ENCODE measurements at regions not wholly inside any gene's neighbourhood (a gene's known extent, or its start where the extent isn't known, plus 50 kb on each side); places are given as distances from the start of the nearest gene placed in this dataset.

- no peak for TF ChIP-seq CTCF (IDR thresholded peaks at IDR 0.05)
- peaks cover 0 to 4% (median 0%) of the 10 kb centered on the region in 9 donors for H3K4me1 ChIP-seq
- H3K27me3 ChIP-seq: peaks cover 0 to 20% (median 0%) of the 10 kb centered on the region in 7 donors
- DNase-seq: no peak
- no peak for ATAC-seq
- no peak overlapping the region for H3K27ac ChIP-seq
- intact Hi-C loops (cut with DNase I): no loop called here
- WGBS, 2 donors: 92 to 93% methylated on average over 7 of the region's 7 CpGs
- no peaks in the 10 kb centered on the region for H3K36me3 ChIP-seq
- no peak overlapping the region for H3K4me3 ChIP-seq
- H3K9me3 ChIP-seq: no peaks in the 10 kb centered on the region
Measured at GRCh38 chr2:216320852-216321251, 51.4 kb downstream of the MARCHF4 start.

- Histone ChIP-seq H3K27ac (no peak overlapping the region), H3K27me3 (peaks cover 0 to 24% (median 0%) of the 10 kb centered on the region in 7 donors), H3K9me3 (peaks cover 0 to 6% (median 0%) of the 10 kb centered on the region in 11 donors), H3K4me1 (peaks cover 0 to 6% (median 0%) of the 10 kb centered on the region in 9 donors), H3K4me3 (no peak overlapping the region), H3K36me3 (no peaks in the 10 kb centered on the region)
- WGBS, 2 donors: 84 to 89% methylated on average over 2 of the region's 2 CpGs
- intact Hi-C loops (cut with DNase I): no loop called here
- ATAC-seq (no peak), DNase-seq (no peak)
- no peak for TF ChIP-seq CTCF (IDR thresholded peaks at IDR 0.05)
Measured at GRCh38 chr2:216319771-216320170, 52.5 kb downstream of the MARCHF4 start.

GRCh38 chr2:216318521-216318874 lies 53.8 kb downstream of the MARCHF4 start:
- intact Hi-C loops (cut with DNase I): no loop called here
- TF ChIP-seq CTCF (IDR thresholded peaks at IDR 0.05): no peak

GRCh38 chr2:216317831-216318520 lies 54.3 kb downstream of the MARCHF4 start:
- ATAC-seq: no peak
- 55% methylated on average over 9 of the region's 9 CpGs for WGBS, 2 donors
- Histone ChIP-seq H3K4me3 (no peak overlapping the region), H3K27ac (no peak overlapping the region), H3K9me3 (peaks cover 0 to 6% (median 0%) of the 10 kb centered on the region in 11 donors), H3K4me1 (peaks cover 0 to 6% (median 0%) of the 10 kb centered on the region in 9 donors), H3K27me3 (peaks cover 0 to 33% (median 6%) of the 10 kb centered on the region in 7 donors), H3K36me3 (no peaks in the 10 kb centered on the region)
- no peak for DNase-seq
- no peak for TF ChIP-seq CTCF (IDR thresholded peaks at IDR 0.05)
- intact Hi-C loops (cut with DNase I): no loop called here

More at GRCh38 chr2:216318521-216318874, 53.8 kb downstream of the MARCHF4 start:
- Histone ChIP-seq H3K36me3 (no peaks in the 10 kb centered on the region), H3K4me1 (peaks cover 0 to 6% (median 0%) of the 10 kb centered on the region in 9 donors), H3K27me3 (peaks cover 0 to 32% (median 6%) of the 10 kb centered on the region in 7 donors), H3K9me3 (peaks cover 0 to 6% (median 0%) of the 10 kb centered on the region in 11 donors), H3K4me3 (no peak overlapping the region), H3K27ac (no peak overlapping the region)
- ATAC-seq: no peak
- WGBS, 2 donors: 77 to 80% methylated on average over 2 of the region's 2 CpGs
- DNase-seq: no peak

Data from heart right ventricle (tissue), 16 donors.